ENCODE measurements at regions not wholly inside any gene's neighbourhood (a gene's known extent, or its start where the extent isn't known, plus 50 kb on each side); places are given as distances from the start of the nearest gene placed in this dataset.

GRCh38 chr7:155913291-155913690 is 101.0 kb upstream of the SHH start:
- TF ChIP-seq CTCF (conservative IDR thresholded peaks at IDR 0.05; ENCODE audit: control insufficient read depth, insufficient read depth, low read depth, low read length): no peak
- no peak for DNase-seq (ENCODE audit: low read depth)
- H3K4me3 ChIP-seq (ENCODE audit: control insufficient read depth, low read depth, low read length): no peak overlapping the region

- TF ChIP-seq CTCF (conservative IDR thresholded peaks at IDR 0.05; ENCODE audit: control insufficient read depth, insufficient read depth, low read depth, low read length): no peak
- no peak overlapping the region for H3K4me3 ChIP-seq (ENCODE audit: control insufficient read depth, low read depth, low read length)
- DNase-seq (ENCODE audit: low read depth): no peak
These were observed 99.3 kb upstream of the SHH start for GRCh38 chr7:155911471-155912105.

- no peak for DNase-seq (ENCODE audit: low read depth)
- no peak for TF ChIP-seq CTCF (conservative IDR thresholded peaks at IDR 0.05; ENCODE audit: control insufficient read depth, insufficient read depth, low read depth, low read length)
These were observed 96.1 kb upstream of the SHH start for GRCh38 chr7:155908385-155908784.

GRCh38 chr7:155907450-155908200 is 95.4 kb upstream of the SHH start:
- no peak for DNase-seq (ENCODE audit: low read depth)
- TF ChIP-seq CTCF (conservative IDR thresholded peaks at IDR 0.05; ENCODE audit: control insufficient read depth, insufficient read depth, low read depth, low read length): no peak
- H3K4me3 ChIP-seq (ENCODE audit: control insufficient read depth, low read depth, low read length): no peak overlapping the region

More at GRCh38 chr7:155908385-155908784, 96.1 kb upstream of the SHH start:
- no peak overlapping the region for H3K4me3 ChIP-seq (ENCODE audit: control insufficient read depth, low read depth, low read length)

GRCh38 chr7:155901176-155901575 is 88.9 kb upstream of the SHH start:
- no peak for TF ChIP-seq CTCF (conservative IDR thresholded peaks at IDR 0.05; ENCODE audit: control insufficient read depth, insufficient read depth, low read depth, low read length)
- no peak for DNase-seq (ENCODE audit: low read depth)
- no peak overlapping the region for H3K4me3 ChIP-seq (ENCODE audit: control insufficient read depth, low read depth, low read length)

GRCh38 chr7:155899596-155899995 is 87.3 kb upstream of the SHH start:
- DNase-seq (ENCODE audit: low read depth): no peak
- no peak for TF ChIP-seq CTCF (conservative IDR thresholded peaks at IDR 0.05; ENCODE audit: control insufficient read depth, insufficient read depth, low read depth, low read length)
- H3K4me3 ChIP-seq (ENCODE audit: control insufficient read depth, low read depth, low read length): no peak overlapping the region
